ENCODE measurements at regions not wholly inside any gene's neighbourhood (a gene's known extent, or its start where the extent isn't known, plus 50 kb on each side); places are given as distances from the start of the nearest gene placed in this dataset.

DNA sequence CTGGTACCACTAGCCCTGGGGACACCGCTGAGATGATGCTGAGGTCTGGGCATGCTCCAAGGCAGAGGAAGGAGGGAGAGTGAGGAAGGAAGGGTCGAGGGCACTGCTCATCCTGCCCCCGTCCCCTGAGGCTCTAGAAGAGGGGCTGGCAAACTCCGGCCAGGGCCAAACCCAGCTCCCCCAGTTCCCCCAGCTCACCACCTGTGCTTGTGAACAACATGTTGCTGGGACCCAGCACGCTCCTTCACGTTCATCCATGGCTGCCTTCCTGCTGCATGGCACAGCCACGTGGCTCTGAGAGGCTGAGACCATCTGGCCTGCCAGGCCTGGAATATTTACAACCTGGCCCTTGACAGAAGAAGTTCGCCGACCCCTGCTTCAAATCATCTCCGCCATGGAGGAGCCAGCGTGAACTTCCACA is 81.2 kb downstream of the RBFOX3 start:
- peaks cover 30% of the 10 kb centered on the region for H3K4me1 Mint-ChIP-seq
- H3K36me3 Mint-ChIP-seq, result no peaks in the 10 kb centered on the region
- POLR2A ChIA-PET, result no interaction called here
- no peak overlapping the region for H3K27ac Mint-ChIP-seq
- H3K9me3 Mint-ChIP-seq, result no peaks in the 10 kb centered on the region
- ATAC-seq, result no peak
- DNase-seq (ENCODE audit: low spot score), result no peak
- CTCF ChIA-PET, result no interaction called here
- peaks cover 2% of the 10 kb centered on the region; the same call in 1 of the 2 replicates for H3K27me3 Mint-ChIP-seq (ENCODE audit: low read depth)
- TF ChIP-seq, protein P1, sequence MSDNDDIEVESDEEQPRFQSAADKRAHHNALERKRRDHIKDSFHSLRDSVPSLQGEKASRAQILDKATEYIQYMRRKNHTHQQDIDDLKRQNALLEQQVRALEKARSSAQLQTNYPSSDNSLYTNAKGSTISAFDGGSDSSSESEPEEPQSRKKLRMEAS (CRISPR knock-in tag; IDR thresholded peaks at IDR 0.05), result no peak
- TF ChIP-seq TEAD4 (CRISPR knock-in tag; IDR thresholded peaks at IDR 0.05), result no peak
- TF ChIP-seq, protein P2, sequence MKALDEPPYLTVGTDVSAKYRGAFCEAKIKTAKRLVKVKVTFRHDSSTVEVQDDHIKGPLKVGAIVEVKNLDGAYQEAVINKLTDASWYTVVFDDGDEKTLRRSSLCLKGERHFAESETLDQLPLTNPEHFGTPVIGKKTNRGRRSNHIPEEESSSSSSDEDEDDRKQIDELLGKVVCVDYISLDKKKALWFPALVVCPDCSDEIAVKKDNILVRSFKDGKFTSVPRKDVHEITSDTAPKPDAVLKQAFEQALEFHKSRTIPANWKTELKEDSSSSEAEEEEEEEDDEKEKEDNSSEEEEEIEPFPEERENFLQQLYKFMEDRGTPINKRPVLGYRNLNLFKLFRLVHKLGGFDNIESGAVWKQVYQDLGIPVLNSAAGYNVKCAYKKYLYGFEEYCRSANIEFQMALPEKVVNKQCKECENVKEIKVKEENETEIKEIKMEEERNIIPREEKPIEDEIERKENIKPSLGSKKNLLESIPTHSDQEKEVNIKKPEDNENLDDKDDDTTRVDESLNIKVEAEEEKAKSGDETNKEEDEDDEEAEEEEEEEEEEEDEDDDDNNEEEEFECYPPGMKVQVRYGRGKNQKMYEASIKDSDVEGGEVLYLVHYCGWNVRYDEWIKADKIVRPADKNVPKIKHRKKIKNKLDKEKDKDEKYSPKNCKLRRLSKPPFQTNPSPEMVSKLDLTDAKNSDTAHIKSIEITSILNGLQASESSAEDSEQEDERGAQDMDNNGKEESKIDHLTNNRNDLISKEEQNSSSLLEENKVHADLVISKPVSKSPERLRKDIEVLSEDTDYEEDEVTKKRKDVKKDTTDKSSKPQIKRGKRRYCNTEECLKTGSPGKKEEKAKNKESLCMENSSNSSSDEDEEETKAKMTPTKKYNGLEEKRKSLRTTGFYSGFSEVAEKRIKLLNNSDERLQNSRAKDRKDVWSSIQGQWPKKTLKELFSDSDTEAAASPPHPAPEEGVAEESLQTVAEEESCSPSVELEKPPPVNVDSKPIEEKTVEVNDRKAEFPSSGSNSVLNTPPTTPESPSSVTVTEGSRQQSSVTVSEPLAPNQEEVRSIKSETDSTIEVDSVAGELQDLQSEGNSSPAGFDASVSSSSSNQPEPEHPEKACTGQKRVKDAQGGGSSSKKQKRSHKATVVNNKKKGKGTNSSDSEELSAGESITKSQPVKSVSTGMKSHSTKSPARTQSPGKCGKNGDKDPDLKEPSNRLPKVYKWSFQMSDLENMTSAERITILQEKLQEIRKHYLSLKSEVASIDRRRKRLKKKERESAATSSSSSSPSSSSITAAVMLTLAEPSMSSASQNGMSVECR (CRISPR knock-in tag; IDR thresholded peaks at IDR 0.05; ENCODE audit: borderline replicate concordance), result no peak
- no peak for TF ChIP-seq ATF1 (CRISPR knock-in tag; IDR thresholded peaks at IDR 0.05)
- no peak for TF ChIP-seq SOX15 (CRISPR knock-in tag; IDR thresholded peaks at IDR 0.05)
- TF ChIP-seq NFATC4 (CRISPR knock-in tag; IDR thresholded peaks at IDR 0.05), result no peak
- TF ChIP-seq, protein P3, sequence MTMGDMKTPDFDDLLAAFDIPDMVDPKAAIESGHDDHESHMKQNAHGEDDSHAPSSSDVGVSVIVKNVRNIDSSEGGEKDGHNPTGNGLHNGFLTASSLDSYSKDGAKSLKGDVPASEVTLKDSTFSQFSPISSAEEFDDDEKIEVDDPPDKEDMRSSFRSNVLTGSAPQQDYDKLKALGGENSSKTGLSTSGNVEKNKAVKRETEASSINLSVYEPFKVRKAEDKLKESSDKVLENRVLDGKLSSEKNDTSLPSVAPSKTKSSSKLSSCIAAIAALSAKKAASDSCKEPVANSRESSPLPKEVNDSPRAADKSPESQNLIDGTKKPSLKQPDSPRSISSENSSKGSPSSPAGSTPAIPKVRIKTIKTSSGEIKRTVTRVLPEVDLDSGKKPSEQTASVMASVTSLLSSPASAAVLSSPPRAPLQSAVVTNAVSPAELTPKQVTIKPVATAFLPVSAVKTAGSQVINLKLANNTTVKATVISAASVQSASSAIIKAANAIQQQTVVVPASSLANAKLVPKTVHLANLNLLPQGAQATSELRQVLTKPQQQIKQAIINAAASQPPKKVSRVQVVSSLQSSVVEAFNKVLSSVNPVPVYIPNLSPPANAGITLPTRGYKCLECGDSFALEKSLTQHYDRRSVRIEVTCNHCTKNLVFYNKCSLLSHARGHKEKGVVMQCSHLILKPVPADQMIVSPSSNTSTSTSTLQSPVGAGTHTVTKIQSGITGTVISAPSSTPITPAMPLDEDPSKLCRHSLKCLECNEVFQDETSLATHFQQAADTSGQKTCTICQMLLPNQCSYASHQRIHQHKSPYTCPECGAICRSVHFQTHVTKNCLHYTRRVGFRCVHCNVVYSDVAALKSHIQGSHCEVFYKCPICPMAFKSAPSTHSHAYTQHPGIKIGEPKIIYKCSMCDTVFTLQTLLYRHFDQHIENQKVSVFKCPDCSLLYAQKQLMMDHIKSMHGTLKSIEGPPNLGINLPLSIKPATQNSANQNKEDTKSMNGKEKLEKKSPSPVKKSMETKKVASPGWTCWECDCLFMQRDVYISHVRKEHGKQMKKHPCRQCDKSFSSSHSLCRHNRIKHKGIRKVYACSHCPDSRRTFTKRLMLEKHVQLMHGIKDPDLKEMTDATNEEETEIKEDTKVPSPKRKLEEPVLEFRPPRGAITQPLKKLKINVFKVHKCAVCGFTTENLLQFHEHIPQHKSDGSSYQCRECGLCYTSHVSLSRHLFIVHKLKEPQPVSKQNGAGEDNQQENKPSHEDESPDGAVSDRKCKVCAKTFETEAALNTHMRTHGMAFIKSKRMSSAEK (CRISPR knock-in tag; IDR thresholded peaks at IDR 0.05; ENCODE audit: borderline replicate concordance), result no peak
- no peak for TF ChIP-seq SMAD4 (CRISPR knock-in tag; IDR thresholded peaks at IDR 0.05)
- no peak for TF ChIP-seq ZNF219 (CRISPR knock-in tag; IDR thresholded peaks at IDR 0.05; ENCODE audit: borderline replicate concordance)
- H3K4me3 Mint-ChIP-seq, result no peak overlapping the region

DNA sequence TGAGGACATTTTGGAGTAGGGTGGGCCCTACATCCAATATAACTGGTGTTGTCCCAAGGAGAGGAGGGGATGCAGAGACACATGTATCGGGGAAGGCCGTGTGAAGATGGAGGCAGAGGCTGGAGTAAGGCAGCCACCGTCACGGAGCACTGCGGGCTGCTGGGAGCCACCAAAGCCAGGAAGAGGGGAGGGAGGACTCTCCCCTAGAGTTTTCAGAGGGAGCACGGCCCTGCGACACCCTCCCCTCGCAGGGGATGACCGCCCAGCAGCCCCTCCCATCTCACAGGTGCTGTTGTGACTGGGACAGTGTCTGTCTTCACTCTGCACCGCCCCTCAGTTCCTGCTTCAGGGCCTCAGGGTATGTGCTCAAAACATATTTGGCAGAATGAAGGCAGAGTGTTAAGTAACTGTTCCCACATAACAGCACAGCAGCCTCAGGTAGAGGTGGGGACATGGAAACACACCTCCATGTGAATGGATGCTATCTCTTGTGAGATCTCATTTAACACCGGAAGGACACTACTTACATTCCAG is 82.2 kb downstream of the RBFOX3 start:
- H3K4me3 Mint-ChIP-seq, result no peak overlapping the region
- no peaks in the 10 kb centered on the region for H3K36me3 Mint-ChIP-seq
- POLR2A ChIA-PET, result no interaction called here
- DNase-seq (ENCODE audit: low spot score) (no peak), ATAC-seq (no peak)
- no peak overlapping the region for H3K27ac Mint-ChIP-seq
- H3K27me3 Mint-ChIP-seq (ENCODE audit: low read depth), result peaks cover 2% of the 10 kb centered on the region; the same call in 1 of the 2 replicates
- no peaks in the 10 kb centered on the region for H3K9me3 Mint-ChIP-seq
- TF ChIP-seq ZNF263 (CRISPR knock-in tag; IDR thresholded peaks at IDR 0.05; ENCODE audit: low read depth) (peak; percentile 64; the same call in 1 of the 2 replicates), ESRRA (CRISPR knock-in tag; IDR thresholded peaks at IDR 0.05; ENCODE audit: borderline replicate concordance) (no peak)
- peaks cover 30% of the 10 kb centered on the region for H3K4me1 Mint-ChIP-seq
- CTCF ChIA-PET, result no interaction called here

DNA sequence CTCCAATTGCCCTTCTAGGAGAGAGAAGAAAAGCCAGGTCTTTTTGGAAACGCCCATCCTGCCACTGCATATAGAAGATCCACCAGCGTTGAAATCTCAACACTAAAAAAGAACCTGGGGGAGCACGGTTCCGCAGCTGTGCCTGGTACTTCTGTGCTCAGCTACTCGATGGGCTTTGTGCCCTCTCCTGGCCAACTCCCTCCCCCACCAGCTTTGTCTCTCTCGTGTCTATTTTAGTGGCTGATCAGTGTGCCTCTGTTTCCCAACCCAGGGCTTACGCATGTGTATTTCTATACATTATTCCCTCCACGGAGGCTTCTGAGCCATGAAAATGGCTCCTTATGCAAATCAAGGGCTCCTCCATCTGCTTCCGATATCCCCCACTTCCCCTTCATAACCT is 83.5 kb downstream of the RBFOX3 start:
- CTCF ChIA-PET, result interaction anchor here (0.9 to 1.2 kb wide), 2 partner anchors 9 to 19 kb away, joined by 3 to 4 read pairs; no protein-coding TSS in a partner anchor

More for the DNA sequence above, 83.5 kb downstream of the RBFOX3 start:
- peaks cover 2% of the 10 kb centered on the region; the same call in 1 of the 2 replicates for H3K27me3 Mint-ChIP-seq (ENCODE audit: low read depth)
- DNase-seq (ENCODE audit: low spot score) (no peak), ATAC-seq (no peak)
- no peaks in the 10 kb centered on the region for H3K9me3 Mint-ChIP-seq
- TF ChIP-seq SMAD4 (CRISPR knock-in tag; IDR thresholded peaks at IDR 0.05) (no peak), EMX1 (CRISPR knock-in tag; IDR thresholded peaks at IDR 0.05) (no peak), JAZF1 (CRISPR knock-in tag; IDR thresholded peaks at IDR 0.05) (no peak), TEAD4 (CRISPR knock-in tag; IDR thresholded peaks at IDR 0.05) (no peak), ELF4 (CRISPR knock-in tag; IDR thresholded peaks at IDR 0.05; ENCODE audit: low read depth) (no peak), CREB1 (CRISPR knock-in tag; IDR thresholded peaks at IDR 0.05) (no peak)
- H3K4me3 Mint-ChIP-seq, result no peak overlapping the region
- no peak overlapping the region for H3K27ac Mint-ChIP-seq
- H3K36me3 Mint-ChIP-seq, result no peaks in the 10 kb centered on the region
- POLR2A ChIA-PET, result no interaction called here
- peaks cover 28% of the 10 kb centered on the region for H3K4me1 Mint-ChIP-seq

All from WTC11 (cell line).